Endothelial cell of umbilical vein (primary cell): ENCODE measurements at regions not wholly inside any gene's neighbourhood (a gene's known extent, or its start where the extent isn't known, plus 50 kb on each side); places are given as distances from the start of the nearest gene placed in this dataset.

ENCODE experiments used
- BruUV-seq: library from RNA; stranded (reverse); fragments of 400-500 nt; replicated peaks from 2 replicates; lab custom pipeline; 2021; lab: Mats Ljungman, UMichigan
- CTCF ChIA-PET: fragments of 300-600, 350-600 bp; sonication (Branson Sonifier 250); formaldehyde crosslinking; loops from one replicate; lab custom pipeline; 2021; ENCODE audit warnings: antibody characterized with exemption, inconsistent platforms; lab: Charles Lee
- POLR2A ChIA-PET: fragments of 300-600, 350-600 bp; sonication (Branson Sonifier 250); formaldehyde crosslinking; loops from one replicate; lab custom pipeline; 2021; ENCODE audit warnings: antibody characterized with exemption, inconsistent platforms; lab: Charles Lee
- DNase-seq: peaks from one replicate; pipeline ENCODE4 v3.0.0-alpha.2; 2011; ENCODE audit warnings: low read depth, low spot score
- FAIRE-seq: peaks from 2 replicates; lab custom pipeline; 2011; peaks lifted over from hg19 to GRCh38; lab: Jason Lieb, UNC
- H2AFZ ChIP-seq: 2 replicates; pipeline ENCODE4 v1.6.0; 2012; ENCODE audit warnings: low read depth, low read length, control low read depth, inconsistent platforms
- H3K27ac ChIP-seq: 2 replicates; pipeline ENCODE4 v1.5.1; 2011; ENCODE audit warnings: low read depth, mild to moderate bottlenecking, control low read depth, low read length, moderate library complexity; ENCODE audit not compliant: insufficient read depth
- H3K27me3 ChIP-seq, 2 experiments: 2 replicates each; pipeline versions ENCODE4 v1.6.0 to v1.6.1; 2011; ENCODE audit warnings: low read length in 2 of 2, mixed read lengths in 1 of 2; ENCODE audit not compliant: control insufficient read depth in 2 of 2, insufficient read depth in 2 of 2
- H3K36me3 ChIP-seq, 2 experiments: 2 replicates in 1 of 2; 3 replicates in 1 of 2; pipeline ENCODE4 v1.5.1; 2011; ENCODE audit warnings: low read length in 2 of 2, mild to moderate bottlenecking in 1 of 2, moderate library complexity in 1 of 2; ENCODE audit not compliant: control insufficient read depth in 2 of 2, insufficient read depth in 2 of 2; ENCODE audit errors: extremely low read depth in 1 of 2
- H3K4me1 ChIP-seq: 3 replicates; pipeline ENCODE4 v1.5.1; 2011; ENCODE audit warnings: mild to moderate bottlenecking, low read length; ENCODE audit not compliant: control insufficient read depth, insufficient read depth; ENCODE audit errors: extremely low read depth
- H3K4me2 ChIP-seq: 2 replicates; pipeline ENCODE4 v1.6.1; 2011; ENCODE audit warnings: low read length, control low read depth, mixed read lengths; ENCODE audit not compliant: insufficient read depth
- H3K4me3 ChIP-seq, 3 experiments: fragments of 200-600 bp in 1 of 3; sonication (generic), shearing (Covaris generic) in 1 of 3; replicated peaks in 1 of 3; 2 replicates each; pipeline ENCODE4 v1.5.1; 2011 to 2016; ENCODE audit warnings: control low read depth in 3 of 3, low read length in 3 of 3, mild to moderate bottlenecking in 2 of 3, inconsistent platforms in 1 of 3, low read depth in 1 of 3, moderate library complexity in 1 of 3; ENCODE audit not compliant: insufficient read depth in 1 of 3
- H3K79me2 ChIP-seq: 2 replicates; pipeline ENCODE4 v1.6.0; 2012; ENCODE audit warnings: low read length, inconsistent platforms; ENCODE audit not compliant: control insufficient read depth, insufficient read depth
- H3K9ac ChIP-seq: replicated peaks from 2 replicates; pipeline ENCODE3; 2011; ENCODE audit warnings: low read length, control low read depth; ENCODE audit not compliant: insufficient read depth; ENCODE audit errors: extremely low read depth
- H3K9me1 ChIP-seq: replicated peaks from 3 replicates; pipeline ENCODE4 v1.6.0; 2011; ENCODE audit warnings: mild to moderate bottlenecking, low read length; ENCODE audit not compliant: control insufficient read depth, insufficient read depth; ENCODE audit errors: extremely low read depth
- H3K9me3 ChIP-seq: replicated peaks from 2 replicates; pipeline ENCODE4 v1.5.1; 2012; ENCODE audit warnings: low read length, inconsistent platforms; ENCODE audit not compliant: control insufficient read depth, insufficient read depth
- H4K20me1 ChIP-seq: replicated peaks from 2 replicates; pipeline ENCODE3; 2011; ENCODE audit warnings: mild to moderate bottlenecking, low read length; ENCODE audit not compliant: control insufficient read depth, insufficient read depth; ENCODE audit errors: extremely low read depth
- EZH2 ChIP-seq: IDR thresholded peaks from 2 replicates; pipeline ENCODE4 v1.6.1; 2012; ENCODE audit warnings: borderline replicate concordance, low read depth, mild to moderate bottlenecking, moderate library complexity, low read length, inconsistent platforms; ENCODE audit not compliant: severe bottlenecking
- FOS ChIP-seq: IDR thresholded peaks from 2 replicates; pipeline ENCODE4 v1.6.1; 2011; ENCODE audit warnings: mild to moderate bottlenecking, low read length, moderate library complexity, borderline replicate concordance; ENCODE audit not compliant: insufficient read depth
- GATA2 ChIP-seq: IDR thresholded peaks from 2 replicates; pipeline ENCODE4 v1.7.0; 2011; ENCODE audit warnings: low read depth, mild to moderate bottlenecking, moderate library complexity, mixed read lengths, low read length; ENCODE audit not compliant: insufficient read length, insufficient read depth
- JUN ChIP-seq: IDR thresholded peaks from 2 replicates; pipeline ENCODE4 v1.6.1; 2011; ENCODE audit warnings: borderline replicate concordance, low read depth; ENCODE audit not compliant: insufficient read length, insufficient read depth
- MAX ChIP-seq: IDR thresholded peaks from 2 replicates; pipeline ENCODE4 v1.6.1; 2011; ENCODE audit not compliant: insufficient read depth, insufficient read length
- MYC ChIP-seq: IDR thresholded peaks from one replicate; pipeline ENCODE4 v1.6.1; 2011; ENCODE audit warnings: mild to moderate bottlenecking, low read depth, low read length
- POLR2A ChIP-seq: IDR thresholded peaks from 2 replicates; pipeline ENCODE4 v1.6.1; 2012; ENCODE audit warnings: low read depth, mild to moderate bottlenecking, control low read depth, low read length
- POLR2AphosphoS5 ChIP-seq: IDR thresholded peaks from 2 replicates; pipeline ENCODE4 v1.6.1; 2012; ENCODE audit warnings: low read depth, mild to moderate bottlenecking, control low read depth, low read length, moderate library complexity; ENCODE audit not compliant: insufficient read depth
- dilution Hi-C: fragments of 300-500 bp; cut with MboI; formaldehyde crosslinking; loops from one replicate; pipeline ENCODE4 v1.15.0; 2019; ENCODE audit warnings: low sequenced_read_pairs; ENCODE audit not compliant: extremely low pct_ligation_motif_present
- intact Hi-C: fragments of 100-400 bp; cut with micrococcal nuclease; formaldehyde crosslinking; loops from one replicate; pipeline ENCODE4 v1.10.0; 2022
- TF ChIP-seq, protein P1 (sequence below), 2 donors: IDR thresholded peaks; 1 replicate in 1 of 2; 2 replicates in 1 of 2; pipeline ENCODE4 v1.5.1; 2011; ENCODE audit warnings: low read length in 2 of 2, mild to moderate bottlenecking in 2 of 2, moderate library complexity in 2 of 2, control low read depth in 1 of 2, inconsistent platforms in 1 of 2, low read depth in 1 of 2; ENCODE audit not compliant: insufficient read depth in 1 of 2; ENCODE audit errors: extremely low read depth in 1 of 2

GRCh38 chr2:236661061-236661761 lies 91.6 kb downstream of the ACKR3 start:
- ChIA-PET CTCF (interaction anchor here (0.9 to 1.4 kb wide), 3 partner anchors 15 to 20 kb away, joined by 3 to 4 read pairs (median 3); no protein-coding TSS in a partner anchor), POLR2A (no interaction called here)
- Histone ChIP-seq H3K4me2 (no peak overlapping the region), H4K20me1 (no peaks in the 10 kb centered on the region), H3K9me3 (no peaks in the 10 kb centered on the region), H3K4me3 (no peak overlapping the region), H3K79me2 (no peaks in the 10 kb centered on the region), H3K27me3 (no peaks in the 10 kb centered on the region), H3K9ac (no peak overlapping the region), H3K36me3 (no peaks in the 10 kb centered on the region), H3K4me1 (peaks cover 9% of the 10 kb centered on the region), H3K27ac (peak overlapping the region; percentile 6), H3K9me1 (no peaks in the 10 kb centered on the region), H2AFZ (peak overlapping the region; percentile 7)
- FAIRE-seq = peak; percentile 92
- BruUV-seq = no TSS peak
- intact Hi-C loops (no loop called here), dilution Hi-C loops (no loop called here)
- DNase-seq = peak; percentile 59
- TF ChIP-seq FOS = peak; percentile 17
- TF ChIP-seq, protein P1, sequence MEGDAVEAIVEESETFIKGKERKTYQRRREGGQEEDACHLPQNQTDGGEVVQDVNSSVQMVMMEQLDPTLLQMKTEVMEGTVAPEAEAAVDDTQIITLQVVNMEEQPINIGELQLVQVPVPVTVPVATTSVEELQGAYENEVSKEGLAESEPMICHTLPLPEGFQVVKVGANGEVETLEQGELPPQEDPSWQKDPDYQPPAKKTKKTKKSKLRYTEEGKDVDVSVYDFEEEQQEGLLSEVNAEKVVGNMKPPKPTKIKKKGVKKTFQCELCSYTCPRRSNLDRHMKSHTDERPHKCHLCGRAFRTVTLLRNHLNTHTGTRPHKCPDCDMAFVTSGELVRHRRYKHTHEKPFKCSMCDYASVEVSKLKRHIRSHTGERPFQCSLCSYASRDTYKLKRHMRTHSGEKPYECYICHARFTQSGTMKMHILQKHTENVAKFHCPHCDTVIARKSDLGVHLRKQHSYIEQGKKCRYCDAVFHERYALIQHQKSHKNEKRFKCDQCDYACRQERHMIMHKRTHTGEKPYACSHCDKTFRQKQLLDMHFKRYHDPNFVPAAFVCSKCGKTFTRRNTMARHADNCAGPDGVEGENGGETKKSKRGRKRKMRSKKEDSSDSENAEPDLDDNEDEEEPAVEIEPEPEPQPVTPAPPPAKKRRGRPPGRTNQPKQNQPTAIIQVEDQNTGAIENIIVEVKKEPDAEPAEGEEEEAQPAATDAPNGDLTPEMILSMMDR (IDR thresholded peaks at IDR 0.05; ENCODE audit: extremely low read depth in 1 of 2, insufficient read depth in 1 of 2, low read depth in 1 of 2, low read length in 2 of 2) = no peak
- TF ChIP-seq JUN = peak; percentile 16
- TF ChIP-seq EZH2 = no peak

- H3K36me3 ChIP-seq = no peaks in the 10 kb centered on the region
These were observed 92.1 kb downstream of the ACKR3 start for GRCh38 chr2:236661762-236662110.

More at GRCh38 chr2:236661762-236662110, 92.1 kb downstream of the ACKR3 start:
- Histone ChIP-seq H3K9ac (no peak overlapping the region), H3K27ac (peak overlapping the region; percentile 6), H3K4me3 (no peak overlapping the region), H4K20me1 (no peaks in the 10 kb centered on the region), H3K4me2 (no peak overlapping the region), H2AFZ (no peak overlapping the region), H3K9me3 (no peaks in the 10 kb centered on the region), H3K4me1 (peaks cover 9% of the 10 kb centered on the region), H3K27me3 (no peaks in the 10 kb centered on the region), H3K9me1 (no peaks in the 10 kb centered on the region), H3K79me2 (no peaks in the 10 kb centered on the region)
- POLR2A ChIA-PET = no interaction called here
- no peak for DNase-seq
- FAIRE-seq = no peak
- dilution Hi-C loops = no loop called here
- TF ChIP-seq FOS = no peak
- no peak for TF ChIP-seq JUN
- TF ChIP-seq POLR2A = no peak
- TF ChIP-seq GATA2 = no peak
- no peak for TF ChIP-seq EZH2
- no peak for TF ChIP-seq POLR2AphosphoS5
- no peak for TF ChIP-seq MYC
- TF ChIP-seq, protein P1 (IDR thresholded peaks at IDR 0.05; ENCODE audit: extremely low read depth in 1 of 2, insufficient read depth in 1 of 2, low read depth in 1 of 2, low read length in 2 of 2) = no peak
- no peak for TF ChIP-seq MAX
- CTCF ChIA-PET = interaction anchor here (0.9 to 1.4 kb wide), 3 partner anchors 16 to 20 kb away, joined by 3 to 4 read pairs (median 3); no protein-coding TSS in a partner anchor
- intact Hi-C loops = no loop called here
- BruUV-seq = no TSS peak
